HG03457 (cell line): ENCODE measurements at regions not wholly inside any gene's neighbourhood (a gene's known extent, or its start where the extent isn't known, plus 50 kb on each side); places are given as distances from the start of the nearest gene placed in this dataset.

ENCODE experiments used
- ATAC-seq: cut with Tn5 transposase; IDR thresholded peaks from one replicate; pipeline ENCODE4 v1.9.1; 2021; ENCODE audit warnings: moderate number of reproducible peaks; ENCODE audit not compliant: unreplicated experiment

DNA sequence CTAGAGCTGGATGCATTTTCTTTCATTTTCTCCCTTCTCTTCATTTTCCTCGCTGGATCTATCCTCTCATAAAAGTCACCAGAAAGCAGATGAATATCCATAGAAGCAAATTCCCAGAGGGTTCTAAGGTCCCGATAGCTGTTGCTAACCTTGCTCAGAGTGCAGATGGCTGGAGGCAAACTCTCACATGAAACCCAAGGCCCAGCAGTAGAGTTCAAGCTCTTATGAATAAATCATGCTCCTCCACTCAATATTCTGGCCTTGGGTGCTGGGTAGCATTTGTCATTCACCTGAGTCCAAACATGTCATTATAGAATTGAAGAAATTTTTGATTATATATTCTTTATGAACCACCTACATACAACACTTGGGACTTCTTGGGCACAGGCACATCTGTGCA lies 539.7 kb upstream of the MARCKS start:
- no peak for ATAC-seq

- no peak for ATAC-seq
These were observed 539.1 kb upstream of the MARCKS start for GRCh38 chr6:113317891-113318574.

GRCh38 chr6:113318575-113318917 lies 538.6 kb upstream of the MARCKS start:
- no peak for ATAC-seq

- no peak for ATAC-seq
These were observed 536.5 kb upstream of the MARCKS start for GRCh38 chr6:113320653-113321052.

DNA sequence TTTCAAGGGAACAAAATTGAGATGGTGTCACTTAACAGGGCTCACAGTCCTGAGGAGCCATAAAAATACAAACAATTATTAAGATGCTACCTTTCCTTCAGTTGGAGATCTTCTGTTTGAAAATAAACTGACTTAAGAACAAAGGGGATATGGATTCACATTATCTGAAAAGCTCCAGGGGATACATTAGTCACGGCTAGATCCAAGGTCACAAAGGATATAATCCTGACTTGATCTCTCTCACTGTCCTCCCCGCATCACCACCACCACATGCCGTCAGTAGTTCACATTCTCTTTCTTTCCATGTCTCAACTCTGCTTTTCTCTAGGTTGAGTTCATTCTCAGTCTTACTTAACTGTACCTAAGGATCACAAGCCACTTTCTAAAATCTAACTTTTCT lies 530.4 kb upstream of the MARCKS start:
- ATAC-seq = no peak

DNA sequence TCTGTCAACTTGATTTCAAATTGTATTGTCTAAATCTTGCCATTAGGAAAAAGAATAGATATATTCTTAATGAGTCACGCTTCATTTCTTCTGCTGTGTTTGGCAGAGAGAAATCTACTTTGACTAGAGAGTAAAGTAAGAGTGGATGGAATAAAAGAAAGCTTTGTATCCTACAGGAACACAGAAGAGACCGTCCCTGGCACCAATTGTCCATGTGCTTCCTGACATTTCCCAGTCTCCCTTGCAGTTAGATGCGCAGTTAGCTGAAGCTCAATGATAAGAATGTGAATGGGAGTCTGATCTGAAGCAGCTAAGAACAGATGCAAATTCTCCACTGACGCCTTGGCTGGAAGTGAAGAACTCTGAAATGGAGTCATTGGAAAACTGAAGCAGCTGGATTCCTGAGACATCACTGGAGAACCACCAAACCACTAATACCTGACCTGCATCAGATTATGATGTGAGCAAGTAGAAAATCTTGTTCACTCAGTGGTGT lies 528.2 kb upstream of the MARCKS start:
- ATAC-seq = no peak

DNA sequence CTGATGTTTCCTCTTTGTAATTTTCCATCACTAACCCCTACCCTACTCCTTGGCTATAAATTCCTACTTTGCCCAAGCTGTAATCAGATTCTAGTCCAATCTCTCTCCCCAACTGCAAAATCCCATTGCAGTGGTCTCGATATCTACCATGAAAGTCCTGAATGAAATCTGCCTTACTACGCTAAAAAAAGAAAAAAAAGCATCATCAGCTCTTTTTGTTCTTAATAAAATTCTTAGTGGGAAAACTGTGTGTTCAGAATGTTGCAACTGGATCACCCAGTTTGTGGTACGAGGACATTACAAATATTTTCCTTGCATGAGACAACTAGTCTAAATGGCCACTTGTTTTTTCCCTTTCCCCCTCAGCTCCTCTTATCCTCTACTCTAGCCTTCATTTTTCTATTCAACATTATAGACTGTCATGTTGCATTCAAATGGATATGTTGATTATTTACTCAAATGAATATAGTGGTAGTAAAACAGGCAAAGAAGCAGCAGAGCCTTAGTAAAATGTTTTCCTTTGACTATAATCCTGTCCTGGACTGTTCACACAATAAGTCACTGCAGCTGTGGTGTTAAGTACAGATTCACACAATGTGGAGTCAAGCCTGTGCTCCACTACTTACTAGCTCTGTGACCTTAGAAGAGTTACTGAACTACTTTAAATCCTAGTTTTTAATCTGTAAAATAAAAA lies 527.1 kb upstream of the MARCKS start:
- ATAC-seq = no peak

DNA sequence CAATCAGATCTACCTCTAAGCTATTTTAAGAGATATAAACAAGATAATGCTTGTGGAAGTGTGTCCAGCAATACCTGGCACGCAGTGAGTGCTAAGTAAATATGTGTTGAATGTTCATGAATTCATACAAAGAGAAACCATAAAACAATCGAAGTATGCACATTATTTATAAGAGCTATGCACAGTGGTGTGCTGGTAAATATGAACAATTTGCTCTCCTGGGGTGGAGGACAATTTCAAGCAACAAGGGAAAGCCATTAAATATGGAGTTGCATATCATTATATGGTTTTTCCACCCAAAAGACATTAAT lies 526.6 kb upstream of the MARCKS start:
- ATAC-seq = no peak

DNA sequence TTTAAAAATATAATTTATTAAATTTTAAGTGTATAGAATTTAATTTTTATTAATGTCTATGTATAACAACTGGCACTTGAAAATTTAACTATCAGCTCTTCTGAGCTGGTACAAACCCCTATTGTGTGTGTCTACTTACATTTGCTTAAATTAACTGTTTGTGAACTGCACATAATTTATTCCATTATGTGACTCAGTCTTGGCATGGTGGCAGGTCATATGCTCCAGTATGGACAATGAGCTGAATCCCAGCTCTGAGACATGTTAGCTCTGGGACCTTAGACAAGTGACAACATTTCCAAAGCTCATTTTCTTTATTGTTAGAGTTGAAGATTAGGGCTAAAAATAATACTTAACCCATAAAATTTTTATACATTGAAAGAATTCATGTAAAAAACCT lies 526.1 kb upstream of the MARCKS start:
- no peak for ATAC-seq

DNA sequence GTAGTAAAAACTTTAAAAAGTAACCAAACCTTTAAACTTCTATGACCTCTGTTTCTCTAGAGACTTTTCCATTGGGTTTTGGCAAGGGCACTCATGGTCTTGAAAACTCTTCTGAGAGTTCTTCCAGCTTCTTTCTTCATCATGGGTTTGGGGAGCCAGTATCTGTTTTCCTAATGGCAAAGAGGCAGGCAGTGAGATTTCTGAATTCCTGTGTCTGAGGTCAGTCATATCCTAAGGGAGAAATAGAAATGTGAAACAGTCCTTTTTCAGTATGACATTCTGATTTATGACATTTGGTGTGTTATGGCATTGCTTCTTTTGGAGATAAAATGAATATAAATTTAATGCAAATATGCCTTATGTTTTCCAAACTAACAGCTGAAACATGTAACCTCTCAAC lies 518.5 kb upstream of the MARCKS start:
- ATAC-seq = no peak

- no peak for ATAC-seq
These were observed 517.9 kb upstream of the MARCKS start for GRCh38 chr6:113339209-113339608.

GRCh38 chr6:113340371-113340770 lies 516.8 kb upstream of the MARCKS start:
- ATAC-seq = no peak

GRCh38 chr6:113343940-113344339 lies 513.2 kb upstream of the MARCKS start:
- ATAC-seq = no peak

DNA sequence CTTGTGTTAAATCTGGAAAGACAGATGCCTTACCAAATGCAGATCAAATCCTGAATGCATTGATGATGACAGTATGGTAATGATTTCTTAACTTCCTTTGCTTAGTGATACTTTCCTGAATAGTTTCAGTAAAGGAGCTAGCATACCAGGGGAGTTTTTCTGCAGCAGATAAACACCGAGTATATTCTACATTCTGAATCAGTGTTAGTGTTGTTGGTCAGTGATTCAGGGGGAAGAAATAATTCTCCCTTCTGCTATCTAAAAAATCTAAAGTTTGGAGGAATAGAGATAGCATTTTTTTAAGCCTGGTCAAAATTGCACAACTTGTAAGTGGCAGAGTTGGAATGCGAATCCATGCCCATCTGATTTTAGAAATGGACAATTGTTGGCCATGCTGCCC lies 512.2 kb upstream of the MARCKS start:
- ATAC-seq = no peak

- ATAC-seq = no peak
These were observed 509.7 kb upstream of the MARCKS start for GRCh38 chr6:113347436-113347835.

- ATAC-seq = no peak
These were observed 506.7 kb upstream of the MARCKS start for GRCh38 chr6:113350461-113350860.

DNA sequence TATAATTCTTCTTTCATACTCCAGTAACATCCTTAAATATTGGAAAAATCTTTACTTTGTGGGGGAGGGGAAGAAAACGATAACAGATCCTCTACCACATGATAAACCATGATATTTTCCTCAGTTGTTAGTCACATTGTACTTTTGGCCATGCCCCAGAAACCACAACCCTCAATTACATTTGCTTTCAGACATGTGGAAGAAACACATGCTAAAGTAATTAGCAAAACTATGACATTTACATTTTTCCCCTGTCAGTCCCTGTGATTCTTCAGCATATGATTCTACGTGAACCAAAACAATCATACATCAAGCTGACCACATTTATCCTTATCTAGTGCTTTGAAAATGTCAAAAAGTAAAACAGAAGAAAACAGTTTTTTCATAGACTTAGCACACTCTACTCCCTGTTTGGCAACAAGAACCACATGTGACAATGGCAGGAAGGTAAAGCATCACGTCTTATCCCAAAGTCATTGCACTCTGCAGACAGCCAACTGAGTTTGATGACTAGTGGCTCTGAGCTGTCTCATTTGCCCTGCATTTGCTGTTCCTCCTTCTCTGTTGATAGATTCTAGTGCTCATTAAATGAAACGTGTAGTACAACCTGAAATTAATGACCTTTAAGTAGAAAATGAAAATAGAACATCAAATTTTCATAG lies 505.8 kb upstream of the MARCKS start:
- ATAC-seq = no peak

GRCh38 chr6:113352029-113352801 lies 504.9 kb upstream of the MARCKS start:
- ATAC-seq = no peak

DNA sequence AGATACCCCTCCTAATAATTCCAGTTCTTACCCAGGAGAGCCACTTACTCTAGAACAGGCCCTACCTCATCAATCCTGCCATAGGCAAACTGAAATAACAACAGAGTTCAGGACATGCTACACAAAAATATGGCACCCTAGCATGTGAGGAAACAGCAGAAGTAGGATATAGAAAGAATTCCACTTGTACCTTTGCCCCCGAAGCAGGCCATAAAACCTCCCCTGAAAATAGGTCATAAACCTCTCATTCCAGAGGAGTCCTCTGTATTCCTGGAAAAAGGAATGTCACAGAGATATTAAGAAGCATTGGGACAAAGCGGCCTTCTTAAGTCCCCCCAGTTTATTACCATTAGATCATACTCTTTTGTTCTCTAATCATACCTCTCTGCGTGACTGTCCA lies 504.3 kb upstream of the MARCKS start:
- no peak for ATAC-seq

- ATAC-seq = no peak
These were observed 503.8 kb upstream of the MARCKS start for GRCh38 chr6:113353392-113353791.

DNA sequence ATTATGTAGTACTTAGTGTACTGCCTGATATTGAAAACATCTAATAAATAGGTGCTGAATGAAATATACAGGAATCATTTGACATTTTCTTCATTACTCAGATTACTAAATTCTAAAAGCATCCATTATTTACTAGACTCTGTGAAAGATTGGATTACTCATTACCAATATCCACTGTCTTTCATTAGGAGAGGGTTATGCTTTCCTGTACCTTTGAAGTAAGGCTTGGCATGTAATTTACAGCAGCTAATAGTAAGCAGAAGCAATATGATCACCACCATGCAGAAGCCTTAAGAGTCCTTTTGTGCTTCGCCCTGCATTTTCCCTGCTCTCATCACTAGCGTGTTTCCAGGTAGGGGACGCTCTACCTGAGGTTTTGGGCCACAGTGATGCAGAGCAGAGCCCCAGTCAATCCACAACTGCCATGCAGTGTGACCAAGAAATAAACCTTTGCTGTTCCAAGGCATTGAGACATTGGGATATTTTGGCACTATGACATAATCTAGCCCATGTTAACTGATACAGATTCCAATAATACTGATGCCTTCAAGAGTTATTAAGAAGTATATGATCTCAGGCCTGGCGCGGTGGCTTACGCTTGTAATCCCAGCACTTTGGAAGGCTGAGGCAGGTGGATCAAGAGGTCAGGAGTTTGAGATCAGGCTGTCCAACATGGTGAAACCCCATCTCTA lies 502.8 kb upstream of the MARCKS start:
- ATAC-seq = no peak
